SK-N-SH (cell line): ENCODE measurements at regions not wholly inside any gene's neighbourhood (a gene's known extent, or its start where the extent isn't known, plus 50 kb on each side); places are given as distances from the start of the nearest gene placed in this dataset.

ENCODE experiments used
- CTCF ChIA-PET: fragments of 300-600, 350-600 bp; formaldehyde crosslinking; extraction: SDS; loops from one replicate; lab custom pipeline; 2021; lab: Yijun Ruan, JAX
- POLR2A ChIA-PET: fragments of 350-600 bp; sonication (Branson Sonifier 250); formaldehyde crosslinking; extraction: SDS; loops from one replicate; lab custom pipeline; 2020; ENCODE audit warnings: antibody characterized with exemption, inconsistent platforms; lab: Yijun Ruan, JAX
- DNase-seq: peaks from one replicate; pipeline ENCODE4 v3.0.0; 2012
- H2AFZ ChIP-seq: fragments of 200-600 bp; sonication (generic); 2 replicates; pipeline ENCODE4 v1.8.1; 2016; ENCODE audit warnings: antibody characterized with exemption, mild to moderate bottlenecking, low read depth
- H3F3A ChIP-seq: fragments of 200-600 bp; sonication (generic); replicated peaks from 2 replicates; pipeline ENCODE3; 2016; ENCODE audit warnings: antibody characterized with exemption, mild to moderate bottlenecking; ENCODE audit not compliant: insufficient read depth
- H3K27ac ChIP-seq, 2 experiments: fragments of 200-500 bp in 1 of 2; fragments of 200-600 bp in 1 of 2; sonication (Bioruptor generic) in 1 of 2; sonication (generic), shearing (Covaris generic) in 1 of 2; 2 replicates each; pipeline versions ENCODE4 v1.5.1 to v1.6.1; 2014 to 2016; ENCODE audit warnings: low read depth in 2 of 2, inconsistent platforms in 1 of 2, low read length in 1 of 2, mild to moderate bottlenecking in 1 of 2, mixed read lengths in 1 of 2
- H3K27me3 ChIP-seq: fragments of 200-600 bp; sonication (generic), shearing (Covaris generic); 2 replicates; pipeline ENCODE4 v1.6.1; 2016; ENCODE audit warnings: mixed run types; ENCODE audit not compliant: insufficient read depth
- H3K36me3 ChIP-seq, 2 experiments: fragments of 200-500 bp in 1 of 2; fragments of 200-600 bp in 1 of 2; sonication (Bioruptor generic) in 1 of 2; sonication (generic) in 1 of 2; replicated peaks in 1 of 2; 2 replicates each; pipeline versions ENCODE3 to v1.5.1; 2014 to 2016; ENCODE audit warnings: low read length in 1 of 2, mild to moderate bottlenecking in 1 of 2; ENCODE audit not compliant: insufficient read depth in 2 of 2, control insufficient read depth in 1 of 2
- H3K4me1 ChIP-seq, 2 experiments: fragments of 200-500 bp in 1 of 2; fragments of 200-600 bp in 1 of 2; sonication (Bioruptor generic) in 1 of 2; sonication (generic), shearing (Covaris generic) in 1 of 2; 2 replicates each; pipeline versions ENCODE4 v1.5.1 to v1.6.1; 2014 to 2016; ENCODE audit warnings: low read depth in 1 of 2, low read length in 1 of 2, mixed run types in 1 of 2; ENCODE audit not compliant: insufficient read depth in 2 of 2, control insufficient read depth in 1 of 2
- H3K4me2 ChIP-seq: fragments of 200-600 bp; sonication (generic), shearing (Covaris generic); 2 replicates; pipeline ENCODE4 v1.6.1; 2017; ENCODE audit warnings: mixed run types
- H3K4me3 ChIP-seq, 2 experiments: fragments of 200-500 bp in 1 of 2; fragments of 200-600 bp in 1 of 2; sonication (Bioruptor generic) in 1 of 2; sonication (generic), shearing (Covaris generic) in 1 of 2; 2 replicates each; pipeline versions ENCODE4 v1.5.1 to v1.8.1; 2014 to 2016; ENCODE audit warnings: low read depth in 2 of 2, inconsistent platforms in 1 of 2, low read length in 1 of 2, mild to moderate bottlenecking in 1 of 2, mixed read lengths in 1 of 2, moderate library complexity in 1 of 2
- H3K79me2 ChIP-seq: fragments of 200-600 bp; sonication (generic); 2 replicates; pipeline ENCODE4 v1.8.1; 2017; ENCODE audit warnings: mild to moderate bottlenecking; ENCODE audit not compliant: insufficient read depth
- H3K9ac ChIP-seq: fragments of 200-600 bp; sonication (generic); 2 replicates; pipeline ENCODE4 v1.6.1; 2017; ENCODE audit warnings: mixed run types
- H3K9me2 ChIP-seq: fragments of 200-600 bp; sonication (generic); 2 replicates; pipeline ENCODE4 v1.6.1; 2017; ENCODE audit warnings: mixed run types
- H3K9me3 ChIP-seq: fragments of 200-600 bp; sonication (generic); 2 replicates; pipeline ENCODE4 v1.6.1; 2017; ENCODE audit warnings: mixed run types, mild to moderate bottlenecking, moderate library complexity
- H4K20me1 ChIP-seq: fragments of 200-600 bp; sonication (generic); 2 replicates; pipeline ENCODE4 v1.6.1; 2017; ENCODE audit warnings: mild to moderate bottlenecking, mixed run types; ENCODE audit not compliant: insufficient read depth
- ELF1 ChIP-seq: IDR thresholded peaks from 2 replicates; pipeline ENCODE4 v1.4.0; 2012
- EP300 ChIP-seq, 2 experiments: IDR thresholded peaks; 2 replicates each; pipeline versions ENCODE4 v1.4.0 to v1.6.1; 2012; ENCODE audit warnings: borderline replicate concordance in 1 of 2, low read depth in 1 of 2, low read length in 1 of 2
- FOXJ3 ChIP-seq: sonication (generic); formaldehyde crosslinking; IDR thresholded peaks from 2 replicates; pipeline ENCODE4 v1.5.1; 2020; ENCODE audit warnings: mild to moderate bottlenecking, missing genetic modification reagents
- GABPA ChIP-seq: IDR thresholded peaks from 2 replicates; pipeline ENCODE4 v1.4.0; 2012; ENCODE audit warnings: low read depth, mild to moderate bottlenecking
- IRF3 ChIP-seq: fragments of 150-350 bp; IDR thresholded peaks from 2 replicates; pipeline ENCODE4 v1.6.1; 2016; ENCODE audit warnings: mild to moderate bottlenecking, low read depth, low read length
- MAX ChIP-seq: IDR thresholded peaks from 2 replicates; pipeline ENCODE4 v1.4.0; 2012; ENCODE audit warnings: low read depth
- MEF2A ChIP-seq: IDR thresholded peaks from 2 replicates; pipeline ENCODE4 v1.4.0; 2012; ENCODE audit warnings: low read depth, borderline replicate concordance
- PBX3 ChIP-seq: IDR thresholded peaks from 2 replicates; pipeline ENCODE4; 2012
- RCOR1 ChIP-seq: fragments of 150-350 bp; IDR thresholded peaks from 2 replicates; pipeline ENCODE4 v1.6.1; 2017; ENCODE audit warnings: antibody characterized with exemption, low read length
- RXRA ChIP-seq: IDR thresholded peaks from 2 replicates; pipeline ENCODE4 v1.4.0; 2012; ENCODE audit warnings: low read depth, mild to moderate bottlenecking, borderline replicate concordance
- SIN3A ChIP-seq: IDR thresholded peaks from 2 replicates; pipeline ENCODE4 v1.6.1; 2012; ENCODE audit warnings: low read depth, mild to moderate bottlenecking, low read length, moderate library complexity, borderline replicate concordance
- TAF1 ChIP-seq: IDR thresholded peaks from 2 replicates; pipeline ENCODE4 v1.6.1; 2012; ENCODE audit warnings: low read depth, mild to moderate bottlenecking, low read length, moderate library complexity, borderline replicate concordance
- TCF12 ChIP-seq: IDR thresholded peaks from 2 replicates; pipeline ENCODE4 v1.4.0; 2012
- TEAD4 ChIP-seq: IDR thresholded peaks from 2 replicates; pipeline ENCODE4 v1.4.0; 2012; ENCODE audit warnings: mild to moderate bottlenecking, borderline replicate concordance; ENCODE audit not compliant: insufficient read depth
- USF1 ChIP-seq: IDR thresholded peaks from 2 replicates; pipeline ENCODE4 v1.4.0; 2012; ENCODE audit warnings: low read depth, borderline replicate concordance
- USF2 ChIP-seq: fragments of 150-350 bp; IDR thresholded peaks from 2 replicates; pipeline ENCODE4 v1.6.1; 2017; ENCODE audit warnings: antibody characterized with exemption, low read length, low read depth, borderline replicate concordance
- YY1 ChIP-seq: IDR thresholded peaks from 2 replicates; pipeline ENCODE4 v1.4.0; 2012; ENCODE audit warnings: low read depth, mild to moderate bottlenecking
- ZBTB33 ChIP-seq: IDR thresholded peaks from 2 replicates; pipeline ENCODE4 v1.4.0; 2012; ENCODE audit warnings: low read depth, borderline replicate concordance
- WGBS: methylation state at CpG from one replicate; pipeline ENCODE4 v1.1.6; 2017; ENCODE audit warnings: low lambda C conversion rate; 5-methylcytosine and 5-hydroxymethylcytosine counted together

- H3K4me3 ChIP-seq = no peak overlapping the region
- H3K9me2 ChIP-seq = no peaks in the 10 kb centered on the region
- H3K9ac ChIP-seq = no peak overlapping the region
- no peak overlapping the region for H3K4me2 ChIP-seq
- CTCF ChIA-PET = no interaction called here
- no peaks in the 10 kb centered on the region for H3F3A ChIP-seq
- no peaks in the 10 kb centered on the region for H3K79me2 ChIP-seq
- peaks cover 13% of the 10 kb centered on the region; the same call in 1 of the 2 replicates for H3K27me3 ChIP-seq
- no peak for DNase-seq
- no peaks in the 10 kb centered on the region for H3K9me3 ChIP-seq
- POLR2A ChIA-PET = no interaction called here
- H2AFZ ChIP-seq = no peak overlapping the region
- H3K27ac ChIP-seq = no peak overlapping the region
- peaks cover 0 to 4% of the 10 kb centered on the region in 2 experiments; a peak in 1 of 4 replicates for H3K4me1 ChIP-seq
- H3K36me3 ChIP-seq = no peaks in the 10 kb centered on the region
- H4K20me1 ChIP-seq = no peaks in the 10 kb centered on the region
- 11% methylated on average over 6 of the region's 7 CpGs for WGBS
- no peak for TF ChIP-seq PBX3
- TF ChIP-seq MEF2A = no peak
- TF ChIP-seq TAF1 = no peak
- no peak for TF ChIP-seq FOXJ3 (CRISPR knock-in tag)
- TF ChIP-seq RCOR1 = no peak
- TF ChIP-seq USF1 = no peak
- TF ChIP-seq YY1 = no peak
- TF ChIP-seq ZBTB33 = no peak
These were observed 330.2 kb downstream of the RRAGC start for GRCh38 chr1:38529391-38529790.

GRCh38 chr1:38528623-38529022 is 330.9 kb downstream of the RRAGC start:
- Histone ChIP-seq H3K36me3 (no peaks in the 10 kb centered on the region), H3K4me2 (no peak overlapping the region), H3K27me3 (peaks cover 13% of the 10 kb centered on the region; the same call in 1 of the 2 replicates), H4K20me1 (no peaks in the 10 kb centered on the region), H3F3A (no peaks in the 10 kb centered on the region), H3K9me3 (no peaks in the 10 kb centered on the region), H3K9me2 (no peaks in the 10 kb centered on the region), H3K9ac (no peak overlapping the region), H3K4me3 (no peak overlapping the region), H2AFZ (no peak overlapping the region), H3K27ac (no peak overlapping the region), H3K4me1 (no peaks in the 10 kb centered on the region), H3K79me2 (no peaks in the 10 kb centered on the region)
- TF ChIP-seq FOXJ3 (CRISPR knock-in tag) (no peak), ELF1 (no peak), ZBTB33 (no peak), TEAD4 (no peak), MAX (no peak), RXRA (no peak), YY1 (no peak), USF2 (no peak), MEF2A (no peak), EP300 (IDR thresholded peaks at IDR 0.05; ENCODE audit: borderline replicate concordance in 1 of 2, low read depth in 1 of 2, low read length in 1 of 2) (no peak), IRF3 (no peak), SIN3A (no peak), TCF12 (no peak), GABPA (no peak)
- CTCF ChIA-PET = no interaction called here
- DNase-seq = no peak
- POLR2A ChIA-PET = no interaction called here
- WGBS = under 1% methylated on average over 3 of the region's 3 CpGs
